HG02588 (cell line): ENCODE measurements at regions not wholly inside any gene's neighbourhood (a gene's known extent, or its start where the extent isn't known, plus 50 kb on each side); places are given as distances from the start of the nearest gene placed in this dataset.

Experiments used
- ATAC-seq: cut with Tn5 transposase; IDR thresholded peaks from one replicate; pipeline ENCODE4 v1.9.1; 2021; ENCODE audit warnings: mild to moderate bottlenecking, moderate library complexity; ENCODE audit not compliant: unreplicated experiment

- no peak for ATAC-seq
Measured at GRCh38 chr12:98053202-98053601, 462.2 kb upstream of the TMPO start.

GRCh38 chr12:98057701-98058100, 457.7 kb upstream of the TMPO start:
- ATAC-seq: no peak

DNA sequence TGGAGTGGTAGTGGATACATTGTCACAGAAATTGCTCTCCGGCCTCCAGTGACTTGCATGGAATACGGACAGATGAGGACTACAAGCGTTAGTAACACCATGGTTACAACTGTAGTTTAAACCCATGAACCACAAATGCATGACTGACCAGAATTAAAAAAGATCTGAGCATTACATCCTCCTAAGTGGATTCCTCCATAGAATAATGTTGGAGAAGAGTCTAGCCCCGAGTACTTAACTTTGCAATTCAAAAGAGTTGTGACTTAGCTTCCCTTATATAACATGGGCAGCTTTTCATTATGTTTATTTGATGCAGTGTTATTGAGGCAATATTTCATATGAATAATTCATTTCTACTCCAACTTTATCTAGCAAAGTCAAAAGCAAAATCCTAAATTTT, 457.2 kb upstream of the TMPO start:
- no peak for ATAC-seq

DNA sequence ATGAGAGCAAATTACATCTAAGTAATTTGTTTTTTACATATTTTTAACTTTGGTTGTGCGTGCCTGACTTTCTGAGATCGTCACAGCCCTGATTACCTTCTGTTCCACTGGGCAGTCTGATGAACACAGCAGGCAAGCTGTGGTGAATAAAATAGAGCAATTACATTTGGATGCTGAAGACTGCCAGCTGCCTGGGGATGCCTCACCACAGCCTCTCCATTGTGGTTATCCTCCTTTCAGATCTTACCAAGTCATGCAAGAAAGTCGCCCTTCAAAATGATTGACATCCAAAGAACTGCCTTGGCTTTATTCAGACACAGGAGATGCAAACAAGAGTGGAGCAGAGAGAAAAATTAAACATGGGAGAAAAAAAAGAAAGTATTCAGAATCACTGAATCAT, 456.6 kb upstream of the TMPO start:
- ATAC-seq: no peak

DNA sequence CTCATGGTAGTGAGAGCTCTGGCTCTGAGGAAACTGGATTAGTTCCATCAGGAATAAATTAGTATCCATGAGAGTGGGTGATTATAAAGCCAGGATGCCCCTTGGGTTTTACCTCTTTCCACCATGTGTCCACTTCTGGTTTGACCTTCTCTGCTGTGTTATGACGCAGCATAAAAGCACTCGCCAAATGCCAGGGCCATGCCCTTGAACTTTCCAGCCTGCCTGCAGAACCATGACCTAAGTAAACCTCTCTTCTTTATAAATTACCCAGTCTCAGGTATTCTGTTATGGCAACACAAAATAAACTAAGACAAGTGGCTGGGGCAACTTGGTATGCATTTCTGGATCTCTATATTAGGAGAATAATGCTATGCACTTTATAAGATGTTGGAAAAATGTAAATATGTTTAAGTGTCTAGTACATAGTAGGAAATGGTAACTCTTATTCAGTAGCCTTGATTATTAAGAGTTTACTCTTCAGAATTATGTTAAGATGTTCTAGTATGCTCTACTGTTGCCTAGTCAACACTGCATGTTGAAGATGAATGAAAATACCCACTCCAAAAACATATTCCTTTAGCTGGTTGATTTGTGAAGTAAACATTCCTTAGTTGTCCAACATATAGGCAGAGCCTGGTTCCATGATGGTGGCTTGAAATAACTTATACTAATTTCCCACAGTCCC, 455.6 kb upstream of the TMPO start:
- no peak for ATAC-seq

DNA sequence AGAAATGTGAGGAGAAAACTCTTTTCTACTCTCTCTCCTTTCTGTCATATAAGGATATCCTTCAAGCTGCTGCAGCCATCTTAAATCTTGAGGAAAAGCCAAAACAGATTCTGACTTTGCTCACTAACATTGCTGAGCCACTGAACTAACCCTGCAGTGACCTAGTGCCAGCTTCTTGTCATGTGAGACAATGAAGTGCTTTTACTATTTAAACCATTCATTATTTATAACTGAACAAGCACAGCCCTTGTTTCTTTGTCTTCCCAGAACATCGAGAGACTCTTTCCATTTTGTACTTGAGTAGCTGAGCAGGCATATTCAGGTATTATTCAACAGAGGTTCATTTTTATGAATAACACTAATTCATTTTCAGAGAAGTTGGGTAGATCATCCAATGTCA, 455.0 kb upstream of the TMPO start:
- ATAC-seq: no peak

- ATAC-seq: no peak
Measured at GRCh38 chr12:98062464-98063245, 452.7 kb upstream of the TMPO start.

- ATAC-seq: no peak
Measured at GRCh38 chr12:98064501-98064900, 450.9 kb upstream of the TMPO start.

DNA sequence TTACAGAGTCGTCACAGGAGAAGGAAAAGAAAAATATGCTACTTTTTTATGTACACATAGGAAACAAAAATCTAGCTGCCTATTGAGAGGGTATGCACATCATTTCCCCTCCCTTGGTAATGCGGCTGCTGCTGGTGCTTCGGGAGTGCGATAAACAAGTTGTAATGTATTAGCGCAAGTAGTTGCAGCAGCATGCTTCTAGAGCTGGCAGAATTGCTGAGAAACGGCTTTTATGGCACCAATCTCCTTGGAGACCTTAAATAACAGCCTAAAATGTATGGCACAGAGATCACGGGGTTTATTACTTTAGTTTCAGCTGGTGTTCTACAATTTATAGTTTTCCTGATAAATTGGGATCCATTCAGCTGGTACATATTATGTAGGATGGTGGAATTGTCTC, 447.6 kb upstream of the TMPO start:
- ATAC-seq: no peak

DNA sequence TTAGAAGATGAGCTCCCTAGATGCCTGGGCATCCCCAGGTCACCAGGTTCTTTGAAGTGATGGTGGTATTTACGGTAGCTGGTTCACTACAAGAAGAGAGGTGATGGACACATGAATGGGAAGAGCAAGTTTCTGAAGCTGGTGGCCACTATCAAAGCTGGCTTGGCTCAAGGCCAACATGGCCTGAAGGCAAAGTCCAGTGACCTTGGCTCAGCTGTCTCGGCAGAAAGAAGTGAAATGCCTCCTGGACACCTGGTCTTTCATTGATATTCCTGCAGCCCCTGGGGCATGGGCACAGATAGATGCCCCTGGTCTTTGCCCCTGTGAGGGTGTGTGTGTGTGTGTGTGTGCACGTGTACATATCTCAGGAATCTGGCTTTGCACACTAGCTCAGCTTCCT, 441.8 kb upstream of the TMPO start:
- no peak for ATAC-seq

DNA sequence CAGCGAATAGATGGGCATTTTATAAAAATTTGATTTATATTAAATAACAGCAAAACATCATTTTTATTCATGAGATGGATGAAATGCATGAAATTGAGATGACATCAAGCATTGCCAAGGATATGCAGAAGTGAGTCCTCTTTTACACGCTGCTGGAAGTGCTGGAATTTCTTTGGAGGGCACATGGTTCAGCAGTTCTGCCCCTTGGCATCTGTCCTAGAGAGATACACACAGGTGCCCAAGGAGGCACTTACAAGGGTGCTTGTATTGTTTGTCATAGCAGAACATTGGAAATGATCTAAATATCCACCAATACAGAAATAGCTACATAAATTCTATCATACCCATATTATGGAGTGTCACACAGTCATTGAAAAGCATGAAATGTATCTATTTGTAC, 441.1 kb upstream of the TMPO start:
- ATAC-seq: no peak

- no peak for ATAC-seq
Measured at GRCh38 chr12:98084391-98084790, 431.0 kb upstream of the TMPO start.

DNA sequence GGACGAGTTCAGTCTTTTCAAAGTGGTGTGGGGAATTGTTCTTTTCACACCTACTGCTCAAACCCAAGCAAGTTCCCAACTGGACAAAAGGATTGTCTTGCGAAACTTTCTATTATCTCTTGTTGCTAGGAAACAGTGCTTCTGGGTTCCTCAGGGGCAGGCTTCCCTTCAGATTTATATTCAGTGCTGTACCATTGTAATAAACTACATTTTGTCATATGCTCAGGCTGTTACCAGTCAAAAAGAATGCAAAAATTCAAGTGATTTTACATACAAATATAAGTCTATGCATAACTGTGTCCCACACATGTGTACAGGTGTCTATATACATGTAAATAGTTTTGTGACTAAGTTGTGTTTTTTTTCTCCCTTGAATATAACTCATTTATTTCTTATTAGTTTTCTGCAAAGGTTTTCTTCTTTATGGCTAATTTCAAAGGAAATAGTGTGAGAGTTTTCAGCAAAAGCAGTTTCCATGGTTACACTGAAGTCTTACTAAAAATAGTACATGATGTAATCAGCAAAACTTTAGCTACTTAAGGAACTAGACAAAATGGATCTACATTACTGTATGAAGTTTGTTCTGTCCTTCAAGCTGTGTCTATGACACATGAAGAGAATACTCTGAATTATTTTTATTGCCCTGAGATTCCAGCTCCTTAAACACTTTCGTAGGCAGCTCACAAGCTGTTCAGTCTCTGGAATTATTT, 430.2 kb upstream of the TMPO start:
- ATAC-seq: no peak

DNA sequence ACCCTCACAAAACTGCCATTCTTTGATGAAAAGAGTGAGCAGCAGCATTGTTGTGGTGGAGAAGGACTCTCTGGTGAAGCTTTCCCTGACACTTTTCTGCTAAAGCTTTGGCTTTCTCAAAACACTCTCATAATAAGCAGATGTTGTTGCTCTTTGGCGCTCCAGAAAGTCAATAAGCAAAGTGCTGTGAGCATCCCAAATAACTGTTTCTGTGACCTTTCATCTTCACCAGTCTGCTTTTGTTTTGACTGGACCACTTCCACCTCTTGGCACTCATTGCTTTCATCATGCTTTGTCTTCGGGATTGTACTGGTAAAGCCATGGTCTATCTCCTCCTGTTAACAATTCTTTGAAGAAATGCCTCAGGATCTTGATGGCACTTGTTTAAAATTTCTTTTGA, 424.7 kb upstream of the TMPO start:
- no peak for ATAC-seq

GRCh38 chr12:98096436-98096835, 419.0 kb upstream of the TMPO start:
- no peak for ATAC-seq

DNA sequence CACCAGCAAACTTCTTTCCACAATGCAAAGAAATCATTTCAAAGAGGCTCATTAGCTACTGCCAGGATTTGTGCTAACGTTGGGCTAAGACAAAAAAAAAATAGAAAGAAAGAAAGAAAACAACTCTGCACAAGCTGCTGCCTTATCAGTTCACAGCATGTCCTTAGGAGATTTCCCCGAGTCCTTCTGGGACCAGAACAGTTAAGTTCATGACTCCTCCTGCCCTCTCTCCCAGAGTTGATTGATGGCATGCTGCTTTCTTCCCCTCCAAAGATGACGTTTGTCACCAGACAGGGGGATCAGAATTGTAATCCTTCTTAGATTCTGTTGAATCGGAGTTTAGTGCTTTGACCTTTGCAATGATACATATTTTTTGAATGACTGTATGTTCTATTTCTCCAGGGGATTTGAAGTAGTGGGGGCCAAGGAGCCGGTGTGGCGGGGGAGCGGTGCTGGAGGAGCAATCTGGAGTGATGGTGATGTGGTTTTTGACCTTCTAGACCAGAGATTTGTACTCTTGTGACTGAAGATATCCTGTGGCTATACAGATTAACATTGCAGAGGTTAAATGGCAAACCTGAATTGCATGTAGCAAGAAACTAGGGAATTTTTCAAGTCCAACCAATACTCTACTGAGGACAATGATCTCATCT, 409.2 kb upstream of the TMPO start:
- ATAC-seq: no peak

GRCh38 chr12:98109266-98109665, 406.1 kb upstream of the TMPO start:
- no peak for ATAC-seq

- no peak for ATAC-seq
Measured at GRCh38 chr12:98110536-98110935, 404.9 kb upstream of the TMPO start.

- ATAC-seq: no peak
Measured at GRCh38 chr12:98113548-98113947, 401.8 kb upstream of the TMPO start.

- ATAC-seq: no peak
Measured at GRCh38 chr12:98121963-98122362, 393.4 kb upstream of the TMPO start.

DNA sequence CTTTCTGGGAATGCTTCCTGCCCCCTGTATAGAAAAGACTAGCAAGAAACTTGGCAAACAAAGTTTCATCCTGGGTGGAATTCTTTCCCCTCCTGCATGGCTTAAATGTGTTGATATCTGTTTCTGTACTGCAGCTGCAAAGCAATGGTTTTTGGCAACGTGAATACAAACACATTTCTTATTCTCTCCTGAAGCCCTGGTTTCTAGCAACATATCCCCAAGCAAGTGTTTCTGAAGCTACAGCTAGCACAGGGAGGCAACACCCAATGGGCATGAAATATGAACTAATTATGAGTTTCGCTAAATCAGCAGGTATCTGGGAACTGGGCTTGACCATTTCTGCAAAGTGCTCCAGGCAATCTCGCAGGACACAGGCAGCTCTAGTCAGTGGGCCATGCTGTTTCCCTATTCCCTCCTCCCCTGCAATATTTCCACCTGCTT, 392.3 kb upstream of the TMPO start:
- ATAC-seq: no peak
